Body of pancreas (tissue), 4 donors: ENCODE measurements at regions not wholly inside any gene's neighbourhood (a gene's known extent, or its start where the extent isn't known, plus 50 kb on each side); places are given as distances from the start of the nearest gene placed in this dataset.
"Not testable (repeated sequence)": the region's sequence is repeated elsewhere in the genome, so short reads cannot be mapped to it uniquely, and the experiment has no call there.

ENCODE experiments used
- POLR2A ChIP-seq, 3 donors: fragments of 450-650 bp; IDR thresholded peaks; one replicate each; pipeline ENCODE4 v1.6.1; 2016; ENCODE audit warnings: antibody characterized with exemption in 3 of 3, mild to moderate bottlenecking in 2 of 3
- TF ChIP-seq, protein P1 (sequence below), 7 experiments: fragments of 450-650 bp in 4 of 7; fragments of 200-600 bp in 3 of 7; sonication (generic) in 3 of 7; IDR thresholded peaks; one replicate each; pipeline ENCODE4 v1.5.1; 2016 to 2019; ENCODE audit warnings: antibody characterized with exemption in 7 of 7

- TF ChIP-seq, protein P1, sequence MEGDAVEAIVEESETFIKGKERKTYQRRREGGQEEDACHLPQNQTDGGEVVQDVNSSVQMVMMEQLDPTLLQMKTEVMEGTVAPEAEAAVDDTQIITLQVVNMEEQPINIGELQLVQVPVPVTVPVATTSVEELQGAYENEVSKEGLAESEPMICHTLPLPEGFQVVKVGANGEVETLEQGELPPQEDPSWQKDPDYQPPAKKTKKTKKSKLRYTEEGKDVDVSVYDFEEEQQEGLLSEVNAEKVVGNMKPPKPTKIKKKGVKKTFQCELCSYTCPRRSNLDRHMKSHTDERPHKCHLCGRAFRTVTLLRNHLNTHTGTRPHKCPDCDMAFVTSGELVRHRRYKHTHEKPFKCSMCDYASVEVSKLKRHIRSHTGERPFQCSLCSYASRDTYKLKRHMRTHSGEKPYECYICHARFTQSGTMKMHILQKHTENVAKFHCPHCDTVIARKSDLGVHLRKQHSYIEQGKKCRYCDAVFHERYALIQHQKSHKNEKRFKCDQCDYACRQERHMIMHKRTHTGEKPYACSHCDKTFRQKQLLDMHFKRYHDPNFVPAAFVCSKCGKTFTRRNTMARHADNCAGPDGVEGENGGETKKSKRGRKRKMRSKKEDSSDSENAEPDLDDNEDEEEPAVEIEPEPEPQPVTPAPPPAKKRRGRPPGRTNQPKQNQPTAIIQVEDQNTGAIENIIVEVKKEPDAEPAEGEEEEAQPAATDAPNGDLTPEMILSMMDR (IDR thresholded peaks at IDR 0.05): not testable (repeated sequence)
- not testable (repeated sequence) for TF ChIP-seq POLR2A (IDR thresholded peaks at IDR 0.05)
These were observed 54.7 kb upstream of the E2F3 start for GRCh38 chr6:20346948-20347347.
